ENCODE measurements at regions not wholly inside any gene's neighbourhood (a gene's known extent, or its start where the extent isn't known, plus 50 kb on each side); places are given as distances from the start of the nearest gene placed in this dataset.

- TF ChIP-seq, protein P1, sequence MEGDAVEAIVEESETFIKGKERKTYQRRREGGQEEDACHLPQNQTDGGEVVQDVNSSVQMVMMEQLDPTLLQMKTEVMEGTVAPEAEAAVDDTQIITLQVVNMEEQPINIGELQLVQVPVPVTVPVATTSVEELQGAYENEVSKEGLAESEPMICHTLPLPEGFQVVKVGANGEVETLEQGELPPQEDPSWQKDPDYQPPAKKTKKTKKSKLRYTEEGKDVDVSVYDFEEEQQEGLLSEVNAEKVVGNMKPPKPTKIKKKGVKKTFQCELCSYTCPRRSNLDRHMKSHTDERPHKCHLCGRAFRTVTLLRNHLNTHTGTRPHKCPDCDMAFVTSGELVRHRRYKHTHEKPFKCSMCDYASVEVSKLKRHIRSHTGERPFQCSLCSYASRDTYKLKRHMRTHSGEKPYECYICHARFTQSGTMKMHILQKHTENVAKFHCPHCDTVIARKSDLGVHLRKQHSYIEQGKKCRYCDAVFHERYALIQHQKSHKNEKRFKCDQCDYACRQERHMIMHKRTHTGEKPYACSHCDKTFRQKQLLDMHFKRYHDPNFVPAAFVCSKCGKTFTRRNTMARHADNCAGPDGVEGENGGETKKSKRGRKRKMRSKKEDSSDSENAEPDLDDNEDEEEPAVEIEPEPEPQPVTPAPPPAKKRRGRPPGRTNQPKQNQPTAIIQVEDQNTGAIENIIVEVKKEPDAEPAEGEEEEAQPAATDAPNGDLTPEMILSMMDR (IDR thresholded peaks at IDR 0.05; ENCODE audit: low read depth, low read length), result no peak
- TF ChIP-seq MYC (IDR thresholded peaks at IDR 0.05; ENCODE audit: low read depth, low read length), result no peak
These were observed 366.0 kb downstream of the BRINP1 start for GRCh38 chr9:119003201-119003611.
